A549 (cell line): ENCODE measurements at regions not wholly inside any gene's neighbourhood (a gene's known extent, or its start where the extent isn't known, plus 50 kb on each side); places are given as distances from the start of the nearest gene placed in this dataset.

ENCODE experiments used
- ATAC-seq, 2 experiments: fragments of 200-7000 bp in 1 of 2; fragments of >200 bp in 1 of 2; cut with Nextera tagmentation in 1 of 2; cut with Tn5 transposase in 1 of 2; 3 replicates each; pipeline versions ENCODE4 v1.8.0 to v1.9.1; 2018 to 2020; ENCODE audit warnings: mild to moderate bottlenecking in 1 of 2, moderate library complexity in 1 of 2
- CTCF ChIA-PET: fragments of 300-600 bp; sonication (Branson Sonifier 250); formaldehyde crosslinking; extraction: SDS; loops from one replicate; lab custom pipeline; 2021; ENCODE audit warnings: antibody characterized with exemption, inconsistent platforms; lab: Yijun Ruan, JAX
- POLR2A ChIA-PET: fragments of 350-600 bp; formaldehyde crosslinking; extraction: SDS; loops from one replicate; lab custom pipeline; 2021; ENCODE audit warnings: antibody characterized with exemption, inconsistent platforms; lab: Yijun Ruan, JAX
- DNase-seq, 2 experiments: peaks; one replicate each; pipeline versions ENCODE4 v3.0.0 to v3.0.0-alpha.2; 2011 to 2016; ENCODE audit warnings: low read depth in 1 of 2, low spot score in 1 of 2
- FAIRE-seq: peaks from 2 replicates; lab custom pipeline; 2011; peaks lifted over from hg19 to GRCh38; lab: Jason Lieb, UNC
- H3K27ac ChIP-seq, 2 experiments: fragments of >200 bp; sonication (Bioruptor Twin); formaldehyde crosslinking; 3 replicates each; pipeline ENCODE4 v1.5.1; 2016 to 2017
- H3K4me1 ChIP-seq: fragments of >200 bp; sonication (Bioruptor Twin); formaldehyde crosslinking; 3 replicates; pipeline ENCODE4 v1.6.1; 2016
- H3K4me2 ChIP-seq: fragments of >200 bp; sonication (Bioruptor Twin); formaldehyde crosslinking; 3 replicates; pipeline ENCODE4 v1.6.1; 2016
- H3K4me3 ChIP-seq: fragments of >200 bp; sonication (Bioruptor Twin); formaldehyde crosslinking; 3 replicates; pipeline ENCODE4 v1.5.1; 2016
- H3K9me3 ChIP-seq: fragments of >200 bp; sonication (Bioruptor Twin); formaldehyde crosslinking; 3 replicates; pipeline ENCODE4 v1.6.1; 2016
- BHLHE40 ChIP-seq: IDR thresholded peaks from 2 replicates; pipeline ENCODE4 v1.6.1; 2012; ENCODE audit warnings: low read depth, low read length, inconsistent platforms
- CEBPB ChIP-seq, 2 experiments: fragments of >200 bp in 1 of 2; sonication (Bioruptor Twin) in 1 of 2; formaldehyde crosslinking in 1 of 2; IDR thresholded peaks; 2 replicates each; pipeline ENCODE4 v1.6.1; 2012 to 2016
- ELK1 ChIP-seq: fragments of 150-350 bp; IDR thresholded peaks from 2 replicates; pipeline ENCODE4 v1.6.1; 2014; ENCODE audit warnings: low read depth, mild to moderate bottlenecking, low read length
- EP300 ChIP-seq, 2 experiments: fragments of >200 bp; sonication (Bioruptor Twin); formaldehyde crosslinking; IDR thresholded peaks; 2 replicates in 1 of 2; 3 replicates in 1 of 2; pipeline ENCODE4 v1.6.1; 2016 to 2017
- ESRRA ChIP-seq: fragments of 150-350 bp; IDR thresholded peaks from 2 replicates; pipeline ENCODE4 v1.6.1; 2014; ENCODE audit warnings: mild to moderate bottlenecking, low read length, borderline replicate concordance
- FOSL2 ChIP-seq, 2 experiments: fragments of 450-650 bp in 1 of 2; fragments of >200 bp in 1 of 2; sonication (Bioruptor Twin) in 1 of 2; formaldehyde crosslinking; IDR thresholded peaks; 2 replicates each; pipeline versions ENCODE4 v1.5.0 to v1.6.1; 2016 to 2020; ENCODE audit warnings: mild to moderate bottlenecking in 1 of 2, moderate library complexity in 1 of 2
- FOXS1 ChIP-seq: fragments of 250-450 bp; sonication (Bioruptor Pico); IDR thresholded peaks from 2 replicates; pipeline ENCODE4 v1.5.0; 2020; ENCODE audit warnings: mild to moderate bottlenecking, moderate library complexity
- GATA3 ChIP-seq: IDR thresholded peaks from 2 replicates; pipeline ENCODE4 v1.6.1; 2012; ENCODE audit warnings: borderline replicate concordance
- HDAC2 ChIP-seq: fragments of 200-600 bp; sonication (generic); IDR thresholded peaks from 2 replicates; pipeline ENCODE4 v1.6.1; 2016
- HES2 ChIP-seq: fragments of >200 bp; sonication (Bioruptor Twin); formaldehyde crosslinking; IDR thresholded peaks from 2 replicates; pipeline ENCODE4 v1.6.1; 2016
- HMGXB4 ChIP-seq: fragments of 250-450 bp; sonication (Bioruptor Pico); IDR thresholded peaks from 2 replicates; pipeline ENCODE4 v1.5.0; 2021; ENCODE audit warnings: mild to moderate bottlenecking, moderate library complexity, borderline replicate concordance
- HOXA7 ChIP-seq: fragments of 250-450 bp; sonication (Bioruptor Pico); IDR thresholded peaks from 2 replicates; pipeline ENCODE4 v1.5.0; 2020; ENCODE audit warnings: mild to moderate bottlenecking, moderate library complexity
- JUN ChIP-seq, 2 experiments: fragments of >200 bp; sonication (Bioruptor Twin); formaldehyde crosslinking; IDR thresholded peaks; 2 replicates in 1 of 2; 3 replicates in 1 of 2; pipeline ENCODE4 v1.6.1; 2016 to 2017
- JUNB ChIP-seq: fragments of >200 bp; sonication (Bioruptor Twin); formaldehyde crosslinking; IDR thresholded peaks from 2 replicates; pipeline ENCODE4 v1.6.1; 2016
- KDM1A ChIP-seq: fragments of 200-600 bp; sonication (generic); IDR thresholded peaks from 2 replicates; pipeline ENCODE4 v1.6.1; 2016; ENCODE audit warnings: low read depth, mild to moderate bottlenecking
- MAFK ChIP-seq: fragments of 450-650 bp; IDR thresholded peaks from 2 replicates; pipeline ENCODE4 v1.6.1; 2014; ENCODE audit not compliant: partially characterized antibody
- MAX ChIP-seq: IDR thresholded peaks from 2 replicates; pipeline ENCODE4 v1.6.1; 2012
- MAZ ChIP-seq: fragments of 150-350 bp; IDR thresholded peaks from 2 replicates; pipeline ENCODE4 v1.6.1; 2014; ENCODE audit warnings: antibody characterized with exemption, low read depth, low read length, borderline replicate concordance
- MYC ChIP-seq: IDR thresholded peaks from 2 replicates; pipeline ENCODE4 v1.6.1; 2012; ENCODE audit warnings: mild to moderate bottlenecking, inconsistent platforms, low read length, improper control_type of control experiment, borderline replicate concordance
- NFE2L2 ChIP-seq: fragments of 150-350 bp; conservative IDR thresholded peaks from 2 replicates; pipeline ENCODE4 v1.6.1; 2014; ENCODE audit warnings: low read length
- NPAS2 ChIP-seq: fragments of 250-450 bp; sonication (Bioruptor Pico); IDR thresholded peaks from 2 replicates; pipeline ENCODE4 v1.8.0; 2022; ENCODE audit warnings: mild to moderate bottlenecking, moderate library complexity, borderline replicate concordance
- RAD21 ChIP-seq, 2 experiments: fragments of >200 bp in 1 of 2; sonication (Bioruptor Twin) in 1 of 2; formaldehyde crosslinking in 1 of 2; IDR thresholded peaks in 1 of 2; conservative IDR thresholded peaks in 1 of 2; 2 replicates in 1 of 2; 3 replicates in 1 of 2; pipeline ENCODE4 v1.6.1; 2012 to 2018; ENCODE audit warnings: inconsistent platforms in 1 of 2
- RFX5 ChIP-seq: fragments of 450-650 bp; IDR thresholded peaks from 2 replicates; pipeline ENCODE4 v1.7.1; 2014; ENCODE audit warnings: antibody characterized with exemption, mild to moderate bottlenecking, moderate library complexity
- SREBF2 ChIP-seq: fragments of 450-650 bp; IDR thresholded peaks from 2 replicates; pipeline ENCODE4 v1.6.1; 2014; ENCODE audit warnings: mild to moderate bottlenecking, moderate library complexity
- TFCP2L1 ChIP-seq: fragments of 250-450 bp; sonication (Bioruptor Pico); IDR thresholded peaks from 2 replicates; pipeline ENCODE4 v1.5.0; 2021; ENCODE audit warnings: mild to moderate bottlenecking
- TP53 ChIP-seq: fragments of 250-450 bp; sonication (Bioruptor Pico); IDR thresholded peaks from 2 replicates; pipeline ENCODE4 v1.5.0; 2021; ENCODE audit warnings: mild to moderate bottlenecking, moderate library complexity
- ZC3H11A ChIP-seq: fragments of 450-650 bp; IDR thresholded peaks from 2 replicates; pipeline ENCODE4 v1.6.1; 2014; ENCODE audit warnings: antibody characterized with exemption, mild to moderate bottlenecking
- ZNF302 ChIP-seq: fragments of 250-450 bp; sonication (Bioruptor Pico); IDR thresholded peaks from 2 replicates; pipeline ENCODE4 v1.9.0; 2021; ENCODE audit warnings: inconsistent platforms, mild to moderate bottlenecking, moderate library complexity
- ZSCAN20 ChIP-seq: fragments of 250-450 bp; sonication (Bioruptor Pico); IDR thresholded peaks from 2 replicates; pipeline ENCODE4 v1.8.0; 2022; ENCODE audit warnings: mild to moderate bottlenecking, moderate library complexity
- WGBS: methylation state at CpG from one replicate; pipeline ENCODE4 v1.1.6; 2017; ENCODE audit errors: missing lambda C conversion rate; 5-methylcytosine and 5-hydroxymethylcytosine counted together

- ChIA-PET CTCF (interaction anchor here (1.1 to 1.3 kb wide), 2 partner anchors 9 to 291 kb away, joined by 3 to 4 read pairs; no protein-coding TSS in a partner anchor), POLR2A (no interaction called here)
- no peak for TF ChIP-seq TP53
- no peak for TF ChIP-seq CEBPB (IDR thresholded peaks at IDR 0.05)
- TF ChIP-seq ZSCAN20 = no peak
- TF ChIP-seq TFCP2L1 (CRISPR knock-in tag) = no peak
- no peak for TF ChIP-seq FOSL2 (IDR thresholded peaks at IDR 0.05)
- TF ChIP-seq FOSL2 (CRISPR knock-in tag; IDR thresholded peaks at IDR 0.05) = no peak
- TF ChIP-seq KDM1A = no peak
- TF ChIP-seq SREBF2 = no peak
- TF ChIP-seq EP300 (IDR thresholded peaks at IDR 0.05) = no peak
- no peak for TF ChIP-seq ZC3H11A
- no peak for TF ChIP-seq MAZ
- no peak for TF ChIP-seq MAX
- no peak for TF ChIP-seq RFX5
- TF ChIP-seq NFE2L2 = no peak
- no peak for TF ChIP-seq BHLHE40
- H3K27ac ChIP-seq = no peak overlapping the region
- FAIRE-seq (no peak), DNase-seq (no peak), ATAC-seq (no peak)
- H3K4me1 ChIP-seq = peaks cover 19% of the 10 kb centered on the region; the same call in 2 of the 3 replicates
- 0 out of 3 replicates have a peak overlapping the region, but pooled peaks have one; percentile 5 for H3K4me2 ChIP-seq
- no peaks in the 10 kb centered on the region for H3K9me3 ChIP-seq
- WGBS = 59% methylated on average over 1 of the region's 1 CpG
- no peak overlapping the region for H3K4me3 ChIP-seq
These were observed 208.0 kb upstream of the PDE4D start for GRCh38 chr5:60101573-60101972.

- Histone ChIP-seq H3K4me3 (no peak overlapping the region), H3K4me1 (peaks cover 15% of the 10 kb centered on the region), H3K4me2 (peak overlapping the region; percentile 45), H3K9me3 (peaks cover 2% of the 10 kb centered on the region; the same call in 1 of the 3 replicates), H3K27ac (peak overlapping the region; percentile 48 to 53; a peak in 4 of 6 replicates)
- POLR2A ChIA-PET = no interaction called here
- 28% methylated on average over 6 of the region's 6 CpGs for WGBS
- no peak for TF ChIP-seq NPAS2 (CRISPR knock-in tag)
- peak; percentile 85 for TF ChIP-seq FOSL2 (IDR thresholded peaks at IDR 0.05)
- TF ChIP-seq FOSL2 (CRISPR knock-in tag; IDR thresholded peaks at IDR 0.05) = peak; percentile 89
- TF ChIP-seq GATA3 = peak; percentile 63; the same call in 1 of the 2 replicates
- TF ChIP-seq EP300 (IDR thresholded peaks at IDR 0.05) = peak in 1 of 2 experiments; percentile 44; a peak in 2 of 5 replicates
- TF ChIP-seq MAFK = peak; percentile 18
- TF ChIP-seq ZNF302 (CRISPR knock-in tag) = no peak
- peak; percentile 23; the same call in 1 of the 2 replicates for TF ChIP-seq HES2
- TF ChIP-seq JUN (IDR thresholded peaks at IDR 0.05) = no peak; a peak in 1 of 5 replicates
- TF ChIP-seq FOXS1 (CRISPR knock-in tag) = 0 out of 2 replicates have a peak, but pooled peaks have one; percentile 30
- TF ChIP-seq CEBPB (IDR thresholded peaks at IDR 0.05) = peak in 1 of 2 experiments; percentile 49; a peak in 1 of 4 replicates
- TF ChIP-seq TFCP2L1 (CRISPR knock-in tag) = no peak
- peak; percentile 87 for TF ChIP-seq JUNB
- TF ChIP-seq RAD21 (conservative IDR thresholded peaks at IDR 0.05 in 1 of 2, IDR thresholded peaks at IDR 0.05 in 1 of 2) = peak in 1 of 2 experiments; percentile 14; a peak in 1 of 5 replicates
- CTCF ChIA-PET = interaction anchor here (0.6 kb wide), 1 partner anchor 241 kb away, joined by 3 read pairs; no protein-coding TSS in a partner anchor
- peak; percentile 86 for FAIRE-seq
- peak; percentile 38 to 83 for DNase-seq
- peak; percentile 98 to 100 for ATAC-seq
These were observed 199.3 kb upstream of the PDE4D start for GRCh38 chr5:60092671-60093422.

- Histone ChIP-seq H3K9me3 (peaks cover 10% of the 10 kb centered on the region; the same call in 2 of the 3 replicates), H3K4me3 (no peak overlapping the region), H3K4me2 (no peak overlapping the region), H3K27ac (no peak overlapping the region), H3K4me1 (no peaks in the 10 kb centered on the region)
- POLR2A ChIA-PET = no interaction called here
- FAIRE-seq = no peak
- CTCF ChIA-PET = no interaction called here
- TF ChIP-seq MAX = no peak
- TF ChIP-seq ELK1 = no peak
- no peak for TF ChIP-seq KDM1A
- no peak for TF ChIP-seq JUN (IDR thresholded peaks at IDR 0.05)
- TF ChIP-seq EP300 (IDR thresholded peaks at IDR 0.05) = no peak
- TF ChIP-seq ZSCAN20 = no peak
- no peak for TF ChIP-seq HOXA7 (CRISPR knock-in tag)
- TF ChIP-seq HMGXB4 = no peak
- TF ChIP-seq MYC = no peak
- TF ChIP-seq ESRRA = no peak
- TF ChIP-seq HDAC2 = no peak
- TF ChIP-seq RFX5 = no peak
- DNase-seq = no peak
- ATAC-seq = no peak
These were observed 193.1 kb upstream of the PDE4D start for GRCh38 chr5:60086583-60086982.
